SK-N-SH (cell line): ENCODE measurements at regions not wholly inside any gene's neighbourhood (a gene's known extent, or its start where the extent isn't known, plus 50 kb on each side); places are given as distances from the start of the nearest gene placed in this dataset.

Experiments
- CTCF ChIA-PET: fragments of 300-600, 350-600 bp; formaldehyde crosslinking; extraction: SDS; loops from one replicate; lab custom pipeline; 2021; lab: Yijun Ruan, JAX
- POLR2A ChIA-PET: fragments of 350-600 bp; sonication (Branson Sonifier 250); formaldehyde crosslinking; extraction: SDS; loops from one replicate; lab custom pipeline; 2020; ENCODE audit warnings: antibody characterized with exemption, inconsistent platforms; lab: Yijun Ruan, JAX
- DNase-seq: peaks from one replicate; pipeline ENCODE4 v3.0.0; 2012
- H2AFZ ChIP-seq: fragments of 200-600 bp; sonication (generic); 2 replicates; pipeline ENCODE4 v1.8.1; 2016; ENCODE audit warnings: antibody characterized with exemption, mild to moderate bottlenecking, low read depth
- H3F3A ChIP-seq: fragments of 200-600 bp; sonication (generic); replicated peaks from 2 replicates; pipeline ENCODE3; 2016; ENCODE audit warnings: antibody characterized with exemption, mild to moderate bottlenecking; ENCODE audit not compliant: insufficient read depth
- H3K27ac ChIP-seq, 2 experiments: fragments of 200-500 bp in 1 of 2; fragments of 200-600 bp in 1 of 2; sonication (Bioruptor generic) in 1 of 2; sonication (generic), shearing (Covaris generic) in 1 of 2; 2 replicates each; pipeline versions ENCODE4 v1.5.1 to v1.6.1; 2014 to 2016; ENCODE audit warnings: low read depth in 2 of 2, inconsistent platforms in 1 of 2, low read length in 1 of 2, mild to moderate bottlenecking in 1 of 2, mixed read lengths in 1 of 2
- H3K27me3 ChIP-seq: fragments of 200-600 bp; sonication (generic), shearing (Covaris generic); 2 replicates; pipeline ENCODE4 v1.6.1; 2016; ENCODE audit warnings: mixed run types; ENCODE audit not compliant: insufficient read depth
- H3K36me3 ChIP-seq, 2 experiments: fragments of 200-500 bp in 1 of 2; fragments of 200-600 bp in 1 of 2; sonication (Bioruptor generic) in 1 of 2; sonication (generic) in 1 of 2; replicated peaks in 1 of 2; 2 replicates each; pipeline versions ENCODE3 to v1.5.1; 2014 to 2016; ENCODE audit warnings: low read length in 1 of 2, mild to moderate bottlenecking in 1 of 2; ENCODE audit not compliant: insufficient read depth in 2 of 2, control insufficient read depth in 1 of 2
- H3K4me1 ChIP-seq, 2 experiments: fragments of 200-500 bp in 1 of 2; fragments of 200-600 bp in 1 of 2; sonication (Bioruptor generic) in 1 of 2; sonication (generic), shearing (Covaris generic) in 1 of 2; 2 replicates each; pipeline versions ENCODE4 v1.5.1 to v1.6.1; 2014 to 2016; ENCODE audit warnings: low read depth in 1 of 2, low read length in 1 of 2, mixed run types in 1 of 2; ENCODE audit not compliant: insufficient read depth in 2 of 2, control insufficient read depth in 1 of 2
- H3K4me2 ChIP-seq: fragments of 200-600 bp; sonication (generic), shearing (Covaris generic); 2 replicates; pipeline ENCODE4 v1.6.1; 2017; ENCODE audit warnings: mixed run types
- H3K4me3 ChIP-seq, 2 experiments: fragments of 200-500 bp in 1 of 2; fragments of 200-600 bp in 1 of 2; sonication (Bioruptor generic) in 1 of 2; sonication (generic), shearing (Covaris generic) in 1 of 2; 2 replicates each; pipeline versions ENCODE4 v1.5.1 to v1.8.1; 2014 to 2016; ENCODE audit warnings: low read depth in 2 of 2, inconsistent platforms in 1 of 2, low read length in 1 of 2, mild to moderate bottlenecking in 1 of 2, mixed read lengths in 1 of 2, moderate library complexity in 1 of 2
- H3K79me2 ChIP-seq: fragments of 200-600 bp; sonication (generic); 2 replicates; pipeline ENCODE4 v1.8.1; 2017; ENCODE audit warnings: mild to moderate bottlenecking; ENCODE audit not compliant: insufficient read depth
- H3K9ac ChIP-seq: fragments of 200-600 bp; sonication (generic); 2 replicates; pipeline ENCODE4 v1.6.1; 2017; ENCODE audit warnings: mixed run types
- H3K9me2 ChIP-seq: fragments of 200-600 bp; sonication (generic); 2 replicates; pipeline ENCODE4 v1.6.1; 2017; ENCODE audit warnings: mixed run types
- H3K9me3 ChIP-seq: fragments of 200-600 bp; sonication (generic); 2 replicates; pipeline ENCODE4 v1.6.1; 2017; ENCODE audit warnings: mixed run types, mild to moderate bottlenecking, moderate library complexity
- H4K20me1 ChIP-seq: fragments of 200-600 bp; sonication (generic); 2 replicates; pipeline ENCODE4 v1.6.1; 2017; ENCODE audit warnings: mild to moderate bottlenecking, mixed run types; ENCODE audit not compliant: insufficient read depth
- CHD2 ChIP-seq: fragments of 150-350 bp; IDR thresholded peaks from 2 replicates; pipeline ENCODE4 v1.6.1; 2018; ENCODE audit warnings: low read length; ENCODE audit not compliant: partially characterized antibody
- EZH2phosphoT487 ChIP-seq: fragments of 200-600 bp; sonication (generic); IDR thresholded peaks from 2 replicates; pipeline ENCODE4 v1.6.1; 2017; ENCODE audit warnings: low read depth, mixed run types, mild to moderate bottlenecking, antibody characterized with exemption, moderate library complexity, borderline replicate concordance
- FOSL2 ChIP-seq: IDR thresholded peaks from 2 replicates; pipeline ENCODE4 v1.4.0; 2012; ENCODE audit warnings: low read depth, mild to moderate bottlenecking, moderate library complexity, borderline replicate concordance
- FOXJ3 ChIP-seq: sonication (generic); formaldehyde crosslinking; IDR thresholded peaks from 2 replicates; pipeline ENCODE4 v1.5.1; 2020; ENCODE audit warnings: mild to moderate bottlenecking, missing genetic modification reagents
- GATA2 ChIP-seq: sonication (generic); formaldehyde crosslinking; IDR thresholded peaks from 2 replicates; pipeline ENCODE4 v1.5.0; 2020; ENCODE audit warnings: mild to moderate bottlenecking, missing genetic modification reagents
- MEF2A ChIP-seq: IDR thresholded peaks from 2 replicates; pipeline ENCODE4 v1.4.0; 2012; ENCODE audit warnings: low read depth, borderline replicate concordance
- MXI1 ChIP-seq: IDR thresholded peaks from 2 replicates; pipeline ENCODE4 v1.6.1; 2012; ENCODE audit warnings: mild to moderate bottlenecking, low read depth, low read length, improper control_type of control experiment
- POLR2AphosphoS5 ChIP-seq: IDR thresholded peaks from 2 replicates; pipeline ENCODE4 v1.6.1; 2012; ENCODE audit warnings: low read depth, low read length
- RCOR1 ChIP-seq: fragments of 150-350 bp; IDR thresholded peaks from 2 replicates; pipeline ENCODE4 v1.6.1; 2017; ENCODE audit warnings: antibody characterized with exemption, low read length
- RFX5 ChIP-seq: IDR thresholded peaks from 2 replicates; pipeline ENCODE4 v1.6.1; 2012; ENCODE audit warnings: mild to moderate bottlenecking, improper control_type of control experiment, low read length
- SIN3A ChIP-seq: IDR thresholded peaks from 2 replicates; pipeline ENCODE4 v1.6.1; 2012; ENCODE audit warnings: low read depth, mild to moderate bottlenecking, low read length, moderate library complexity, borderline replicate concordance
- SMC3 ChIP-seq: IDR thresholded peaks from 2 replicates; pipeline ENCODE4 v1.6.1; 2012; ENCODE audit warnings: low read depth, low read length, improper control_type of control experiment
- TCF12 ChIP-seq: IDR thresholded peaks from 2 replicates; pipeline ENCODE4 v1.4.0; 2012
- TEAD4 ChIP-seq: IDR thresholded peaks from 2 replicates; pipeline ENCODE4 v1.4.0; 2012; ENCODE audit warnings: mild to moderate bottlenecking, borderline replicate concordance; ENCODE audit not compliant: insufficient read depth
- YY1 ChIP-seq: IDR thresholded peaks from 2 replicates; pipeline ENCODE4 v1.4.0; 2012; ENCODE audit warnings: low read depth, mild to moderate bottlenecking
- WGBS: methylation state at CpG from one replicate; pipeline ENCODE4 v1.1.6; 2017; ENCODE audit warnings: low lambda C conversion rate; 5-methylcytosine and 5-hydroxymethylcytosine counted together
- TF ChIP-seq, protein P1 (sequence below): IDR thresholded peaks from 2 replicates; pipeline ENCODE4 v1.4.0; 2012; ENCODE audit warnings: low read depth, borderline replicate concordance
- TF ChIP-seq, protein P2 (sequence below): IDR thresholded peaks from 2 replicates; pipeline ENCODE4 v1.4.0; 2012; ENCODE audit warnings: low read depth, borderline replicate concordance
- TF ChIP-seq, protein P3 (sequence below): fragments of 150-350 bp; IDR thresholded peaks from 2 replicates; pipeline ENCODE4 v1.6.1; 2017; ENCODE audit warnings: antibody characterized with exemption, low read length, low read depth, borderline replicate concordance
- TF ChIP-seq, protein P4 (sequence below): IDR thresholded peaks from 2 replicates; pipeline ENCODE4 v1.6.1; 2012; ENCODE audit warnings: mild to moderate bottlenecking, low read depth, low read length, moderate library complexity

DNA sequence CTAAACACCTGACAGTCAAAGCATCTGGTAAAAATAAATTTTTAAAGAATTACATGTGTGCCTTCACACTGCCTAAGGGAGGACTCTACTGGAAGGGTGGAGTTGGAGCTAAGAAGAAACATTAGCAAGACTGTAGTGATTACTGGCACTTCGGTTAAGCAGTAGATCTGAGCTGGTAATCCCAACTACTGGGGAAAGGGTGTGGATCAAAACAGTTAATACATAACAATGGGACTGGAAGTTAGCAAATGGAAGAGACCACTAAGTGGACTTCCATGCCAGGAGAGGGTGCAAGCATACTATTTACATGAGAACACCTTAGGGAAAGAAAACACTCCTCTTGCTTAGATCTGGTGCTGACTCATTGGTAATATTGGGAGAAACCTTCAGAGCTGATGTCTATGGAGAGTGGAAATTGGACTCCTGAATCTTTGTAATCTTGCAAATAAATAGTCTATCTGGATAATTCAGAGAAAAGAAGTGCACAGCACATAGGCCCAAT lies 519.6 kb upstream of the LINC00305 start:
- Histone ChIP-seq H3K9me2 (0 out of 2 replicates have a peak, but pooled peaks cover 3% of the 10 kb centered on the region), H3K27ac (no peak overlapping the region), H3K4me3 (no peak overlapping the region), H3K9ac (no peak overlapping the region), H3K36me3 (no peaks in the 10 kb centered on the region), H3K79me2 (no peaks in the 10 kb centered on the region), H3F3A (no peaks in the 10 kb centered on the region), H2AFZ (no peak overlapping the region), H3K27me3 (no peaks in the 10 kb centered on the region), H3K9me3 (no peaks in the 10 kb centered on the region), H3K4me1 (no peaks in the 10 kb centered on the region), H4K20me1 (no peaks in the 10 kb centered on the region), H3K4me2 (no peak overlapping the region)
- TF ChIP-seq, protein P1, sequence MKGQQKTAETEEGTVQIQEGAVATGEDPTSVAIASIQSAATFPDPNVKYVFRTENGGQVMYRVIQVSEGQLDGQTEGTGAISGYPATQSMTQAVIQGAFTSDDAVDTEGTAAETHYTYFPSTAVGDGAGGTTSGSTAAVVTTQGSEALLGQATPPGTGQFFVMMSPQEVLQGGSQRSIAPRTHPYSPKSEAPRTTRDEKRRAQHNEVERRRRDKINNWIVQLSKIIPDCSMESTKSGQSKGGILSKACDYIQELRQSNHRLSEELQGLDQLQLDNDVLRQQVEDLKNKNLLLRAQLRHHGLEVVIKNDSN: no peak
- TF ChIP-seq RCOR1 (no peak), MXI1 (no peak), SIN3A (no peak), YY1 (no peak), GATA2 (no peak), TCF12 (no peak)
- TF ChIP-seq, protein P2, sequence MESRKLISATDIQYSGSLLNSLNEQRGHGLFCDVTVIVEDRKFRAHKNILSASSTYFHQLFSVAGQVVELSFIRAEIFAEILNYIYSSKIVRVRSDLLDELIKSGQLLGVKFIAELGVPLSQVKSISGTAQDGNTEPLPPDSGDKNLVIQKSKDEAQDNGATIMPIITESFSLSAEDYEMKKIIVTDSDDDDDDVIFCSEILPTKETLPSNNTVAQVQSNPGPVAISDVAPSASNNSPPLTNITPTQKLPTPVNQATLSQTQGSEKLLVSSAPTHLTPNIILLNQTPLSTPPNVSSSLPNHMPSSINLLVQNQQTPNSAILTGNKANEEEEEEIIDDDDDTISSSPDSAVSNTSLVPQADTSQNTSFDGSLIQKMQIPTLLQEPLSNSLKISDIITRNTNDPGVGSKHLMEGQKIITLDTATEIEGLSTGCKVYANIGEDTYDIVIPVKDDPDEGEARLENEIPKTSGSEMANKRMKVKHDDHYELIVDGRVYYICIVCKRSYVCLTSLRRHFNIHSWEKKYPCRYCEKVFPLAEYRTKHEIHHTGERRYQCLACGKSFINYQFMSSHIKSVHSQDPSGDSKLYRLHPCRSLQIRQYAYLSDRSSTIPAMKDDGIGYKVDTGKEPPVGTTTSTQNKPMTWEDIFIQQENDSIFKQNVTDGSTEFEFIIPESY: no peak
- TF ChIP-seq, protein P3, sequence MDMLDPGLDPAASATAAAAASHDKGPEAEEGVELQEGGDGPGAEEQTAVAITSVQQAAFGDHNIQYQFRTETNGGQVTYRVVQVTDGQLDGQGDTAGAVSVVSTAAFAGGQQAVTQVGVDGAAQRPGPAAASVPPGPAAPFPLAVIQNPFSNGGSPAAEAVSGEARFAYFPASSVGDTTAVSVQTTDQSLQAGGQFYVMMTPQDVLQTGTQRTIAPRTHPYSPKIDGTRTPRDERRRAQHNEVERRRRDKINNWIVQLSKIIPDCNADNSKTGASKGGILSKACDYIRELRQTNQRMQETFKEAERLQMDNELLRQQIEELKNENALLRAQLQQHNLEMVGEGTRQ: no peak
- WGBS: 28% methylated on average over 1 of the region's 1 CpG
- ChIA-PET CTCF (interaction anchor here (1.0 kb wide), 1 partner anchor 9 kb away, joined by 4 read pairs; no protein-coding TSS in a partner anchor), POLR2A (no interaction called here)
- DNase-seq: no peak

DNA sequence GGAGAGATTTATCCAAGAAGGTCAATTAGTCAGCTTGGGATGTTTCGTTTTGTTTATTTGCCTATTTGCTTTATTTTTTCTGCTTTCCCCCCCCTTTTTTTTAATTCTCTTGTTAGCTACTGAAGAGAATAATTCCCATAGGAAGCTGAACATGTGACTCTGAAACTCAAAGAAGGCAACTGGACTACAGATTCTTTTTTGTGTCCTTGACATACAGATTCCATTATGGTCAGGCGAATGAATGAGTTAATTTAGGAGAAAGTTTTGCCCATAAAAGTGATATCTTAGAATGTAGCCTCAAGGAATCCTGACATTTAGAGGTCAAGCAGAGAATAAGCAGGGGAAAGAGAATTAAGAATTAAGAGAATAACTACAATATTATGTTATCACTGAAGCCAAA lies 514.2 kb upstream of the LINC00305 start:
- ChIA-PET CTCF (no interaction called here), POLR2A (no interaction called here)
- DNase-seq: no peak
- Histone ChIP-seq H3K27ac (no peak overlapping the region), H3K9me3 (no peaks in the 10 kb centered on the region; the same call in 1 of the 2 replicates), H2AFZ (no peak overlapping the region), H3K4me3 (no peak overlapping the region), H3K27me3 (no peaks in the 10 kb centered on the region), H3K9ac (no peak overlapping the region), H3K4me1 (no peaks in the 10 kb centered on the region; a peak in 1 of 4 replicates), H4K20me1 (no peaks in the 10 kb centered on the region), H3K79me2 (no peaks in the 10 kb centered on the region), H3K4me2 (no peak overlapping the region), H3K9me2 (0 out of 2 replicates have a peak, but pooled peaks cover 3% of the 10 kb centered on the region), H3K36me3 (no peaks in the 10 kb centered on the region), H3F3A (no peaks in the 10 kb centered on the region)
- 23% methylated on average over 2 of the region's 2 CpGs for WGBS
- TF ChIP-seq CHD2: no peak
- TF ChIP-seq TCF12: no peak
- no peak for TF ChIP-seq TEAD4
- no peak for TF ChIP-seq RCOR1
- no peak for TF ChIP-seq EZH2phosphoT487
- TF ChIP-seq FOXJ3 (CRISPR knock-in tag): no peak
- TF ChIP-seq MEF2A: no peak
- TF ChIP-seq RFX5: no peak
- TF ChIP-seq, protein P4, sequence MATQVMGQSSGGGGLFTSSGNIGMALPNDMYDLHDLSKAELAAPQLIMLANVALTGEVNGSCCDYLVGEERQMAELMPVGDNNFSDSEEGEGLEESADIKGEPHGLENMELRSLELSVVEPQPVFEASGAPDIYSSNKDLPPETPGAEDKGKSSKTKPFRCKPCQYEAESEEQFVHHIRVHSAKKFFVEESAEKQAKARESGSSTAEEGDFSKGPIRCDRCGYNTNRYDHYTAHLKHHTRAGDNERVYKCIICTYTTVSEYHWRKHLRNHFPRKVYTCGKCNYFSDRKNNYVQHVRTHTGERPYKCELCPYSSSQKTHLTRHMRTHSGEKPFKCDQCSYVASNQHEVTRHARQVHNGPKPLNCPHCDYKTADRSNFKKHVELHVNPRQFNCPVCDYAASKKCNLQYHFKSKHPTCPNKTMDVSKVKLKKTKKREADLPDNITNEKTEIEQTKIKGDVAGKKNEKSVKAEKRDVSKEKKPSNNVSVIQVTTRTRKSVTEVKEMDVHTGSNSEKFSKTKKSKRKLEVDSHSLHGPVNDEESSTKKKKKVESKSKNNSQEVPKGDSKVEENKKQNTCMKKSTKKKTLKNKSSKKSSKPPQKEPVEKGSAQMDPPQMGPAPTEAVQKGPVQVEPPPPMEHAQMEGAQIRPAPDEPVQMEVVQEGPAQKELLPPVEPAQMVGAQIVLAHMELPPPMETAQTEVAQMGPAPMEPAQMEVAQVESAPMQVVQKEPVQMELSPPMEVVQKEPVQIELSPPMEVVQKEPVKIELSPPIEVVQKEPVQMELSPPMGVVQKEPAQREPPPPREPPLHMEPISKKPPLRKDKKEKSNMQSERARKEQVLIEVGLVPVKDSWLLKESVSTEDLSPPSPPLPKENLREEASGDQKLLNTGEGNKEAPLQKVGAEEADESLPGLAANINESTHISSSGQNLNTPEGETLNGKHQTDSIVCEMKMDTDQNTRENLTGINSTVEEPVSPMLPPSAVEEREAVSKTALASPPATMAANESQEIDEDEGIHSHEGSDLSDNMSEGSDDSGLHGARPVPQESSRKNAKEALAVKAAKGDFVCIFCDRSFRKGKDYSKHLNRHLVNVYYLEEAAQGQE: no peak
- TF ChIP-seq SMC3: no peak
- TF ChIP-seq, protein P1: no peak
- no peak for TF ChIP-seq FOSL2
- TF ChIP-seq POLR2AphosphoS5: no peak
- TF ChIP-seq MXI1: no peak
